ENCODE measurements at regions not wholly inside any gene's neighbourhood (a gene's known extent, or its start where the extent isn't known, plus 50 kb on each side); places are given as distances from the start of the nearest gene placed in this dataset.
"Not testable (repeated sequence)": the region's sequence is repeated elsewhere in the genome, so short reads cannot be mapped to it uniquely, and the experiment has no call there.

DNA sequence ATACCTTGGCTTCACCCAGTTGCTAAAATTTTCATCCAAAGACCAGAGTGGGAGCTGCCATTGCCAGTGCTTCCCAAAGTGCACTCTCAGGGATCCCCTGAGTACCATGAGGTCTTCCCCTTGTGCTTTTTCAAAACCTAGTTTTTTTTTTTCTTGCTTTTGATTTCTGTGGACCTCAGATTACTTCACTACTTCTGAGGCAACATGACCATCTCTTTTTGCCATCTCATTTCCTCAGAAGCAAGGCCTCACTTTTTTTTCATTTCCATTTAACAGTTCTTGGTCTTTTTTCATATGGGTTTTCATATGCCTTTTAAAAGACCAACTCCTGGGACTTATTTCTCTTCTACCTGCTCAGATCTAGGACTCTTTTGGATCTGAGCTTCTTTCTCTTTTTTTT lies 64.1 kb upstream of the MMS22L start:
- no peak for DNase-seq

DNA sequence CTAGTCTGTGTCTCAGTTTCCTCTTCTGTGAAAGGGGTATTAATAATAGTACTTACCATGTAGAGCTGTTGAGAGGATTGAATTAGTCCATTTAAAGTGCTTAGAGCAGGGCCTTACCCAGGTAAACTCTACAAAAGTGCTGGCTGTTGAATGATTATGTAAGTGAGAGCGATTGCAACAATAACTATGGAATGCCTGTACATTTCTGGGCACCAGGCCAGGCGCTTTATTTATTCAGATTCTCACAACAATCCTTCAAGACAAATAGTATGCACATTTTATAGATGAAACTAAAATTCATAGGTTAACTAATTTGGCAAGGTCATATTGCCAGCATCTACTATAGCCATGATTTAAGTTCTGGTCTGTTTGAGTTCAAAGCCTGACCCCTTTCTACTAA lies 78.3 kb upstream of the MMS22L start:
- DNase-seq: no peak

DNA sequence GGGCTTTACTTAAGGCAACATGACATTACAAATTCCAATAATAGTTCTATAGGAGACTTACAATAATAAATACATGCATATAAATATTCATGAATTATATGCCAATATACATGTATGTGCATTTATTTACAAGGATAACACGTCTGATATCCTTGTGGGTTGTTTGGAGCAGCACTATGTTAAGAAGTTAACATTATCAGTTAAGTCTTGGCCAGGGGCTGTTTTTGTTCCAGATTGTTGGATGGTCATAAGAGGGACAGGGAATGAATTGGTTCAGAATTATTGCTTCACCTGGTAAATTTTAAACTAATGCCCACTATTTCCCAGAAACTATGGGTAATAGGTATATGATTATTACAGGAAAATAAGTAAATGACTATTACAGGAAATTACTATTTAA lies 81.3 kb upstream of the MMS22L start:
- DNase-seq: no peak

DNA sequence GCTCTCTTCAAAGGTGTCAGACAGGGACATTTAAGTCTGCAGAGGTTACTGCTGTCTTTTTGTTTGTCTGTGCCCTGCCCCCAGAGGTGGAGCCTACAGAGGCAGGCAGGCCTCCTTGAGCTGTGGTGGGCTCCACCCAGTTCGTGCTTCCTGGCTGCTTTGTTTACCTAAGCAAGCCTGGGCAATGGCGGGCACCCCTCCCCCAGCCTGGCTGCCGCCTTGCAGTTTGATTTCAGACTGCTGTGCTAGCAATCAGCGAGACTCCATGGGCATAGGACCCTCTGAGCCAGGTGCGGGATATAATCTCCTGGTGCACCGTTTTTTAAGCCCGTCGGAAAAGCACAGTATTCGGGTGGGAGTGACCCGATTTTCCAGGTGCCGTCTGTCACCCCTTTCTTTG lies 99.1 kb upstream of the MMS22L start:
- DNase-seq: not testable (repeated sequence)

DNA sequence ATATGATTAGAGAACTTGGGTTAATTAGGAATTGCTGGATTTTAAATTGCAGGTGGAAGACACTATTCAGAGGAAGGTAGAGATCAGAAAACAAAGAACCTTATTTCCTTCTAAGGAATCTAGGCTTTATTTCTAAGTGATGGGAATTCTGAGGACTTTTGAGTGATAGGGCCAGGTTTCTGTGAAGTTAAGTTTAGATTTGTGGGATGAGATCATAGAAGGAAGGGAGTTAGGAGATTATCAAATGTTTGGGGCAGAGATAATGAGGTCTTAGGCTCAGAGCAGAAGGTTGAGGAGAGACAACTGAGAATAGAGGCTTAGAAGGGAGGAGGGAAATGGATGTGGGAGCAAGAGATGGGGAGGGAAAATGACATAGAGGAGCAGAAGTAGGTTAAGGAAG lies 109.7 kb upstream of the MMS22L start:
- DNase-seq: no peak

DNA sequence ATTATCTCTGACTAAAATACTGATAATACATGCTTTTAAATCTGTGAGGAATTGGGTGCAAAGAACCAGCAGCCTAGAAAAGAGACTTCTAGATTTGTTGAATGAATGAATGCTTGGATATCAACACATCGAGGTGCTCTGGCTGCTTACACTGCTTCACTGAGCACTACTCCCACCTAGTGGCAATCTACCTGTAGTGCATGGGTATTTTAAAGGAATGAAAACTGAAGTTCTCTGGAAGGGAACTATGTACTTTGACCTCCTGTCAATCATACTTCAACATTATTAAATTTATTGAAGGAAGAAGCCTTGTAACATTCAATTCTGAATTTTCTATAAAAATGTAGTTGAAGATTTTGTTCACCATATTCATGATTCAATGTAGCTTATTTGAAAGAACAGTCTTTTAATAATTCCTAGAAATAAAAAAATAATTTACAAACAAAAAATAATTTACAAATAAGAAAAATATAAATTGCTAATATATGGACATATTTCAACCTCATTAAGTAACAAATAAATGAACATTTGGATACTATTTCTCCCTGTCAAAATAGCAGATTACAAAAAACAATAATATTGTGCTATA lies 111.2 kb upstream of the MMS22L start:
- DNase-seq: peak; percentile 44

DNA sequence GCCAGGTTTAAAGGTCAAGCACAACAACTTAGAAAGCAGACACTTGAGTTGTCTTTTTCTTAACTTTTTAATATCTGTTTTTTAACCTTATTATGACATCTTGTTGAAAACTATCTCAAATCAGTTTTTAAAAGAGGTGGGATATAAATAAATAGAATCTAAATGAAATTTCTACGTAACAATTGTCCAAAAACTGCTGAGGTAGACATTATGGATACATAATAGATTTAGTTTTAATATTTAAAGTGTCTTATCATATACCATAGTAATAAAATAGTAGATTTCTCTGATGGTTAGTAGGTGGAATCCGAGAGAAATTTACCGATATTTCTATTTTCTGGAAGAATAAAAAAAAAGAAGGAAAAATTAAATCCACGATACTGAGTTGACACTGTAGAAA lies 113.9 kb upstream of the MMS22L start:
- no peak for DNase-seq

DNA sequence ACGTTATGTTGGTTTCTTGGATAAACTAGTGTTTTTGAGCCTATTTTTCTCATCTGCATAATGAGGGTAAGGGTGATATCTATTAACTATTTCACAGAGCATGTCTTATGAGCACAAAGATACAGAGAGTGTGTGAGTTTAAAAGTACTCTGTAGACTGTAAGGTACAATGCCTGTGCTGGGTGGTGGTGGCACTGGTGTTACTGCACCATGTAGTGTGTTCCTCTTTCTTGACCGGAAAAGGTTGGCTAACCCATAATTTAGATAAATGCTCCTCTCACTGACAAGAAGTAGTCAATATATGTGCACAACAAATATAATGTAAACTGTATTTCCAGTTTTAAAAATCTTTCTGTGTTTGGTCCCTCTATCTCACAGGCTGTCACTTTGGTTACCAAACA lies 116.2 kb upstream of the MMS22L start:
- DNase-seq: no peak

DNA sequence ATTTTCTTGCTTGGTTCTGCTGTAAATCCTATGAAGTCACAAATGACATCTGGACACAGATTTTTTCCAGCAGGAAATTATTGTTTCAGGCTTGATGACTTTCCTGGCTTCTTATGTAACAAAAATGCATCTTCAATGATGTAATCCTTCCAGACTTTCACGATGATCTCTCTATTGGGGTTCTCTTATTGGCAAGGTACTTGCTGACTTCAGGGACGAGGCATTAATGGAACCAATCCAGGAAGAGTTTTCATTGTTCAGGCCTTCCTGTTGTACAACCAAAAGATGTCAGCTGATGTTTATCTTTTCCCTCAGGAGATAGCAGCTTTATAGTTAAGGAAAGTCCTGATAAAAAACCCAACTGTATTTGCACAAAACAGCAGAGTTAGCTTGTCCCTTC lies 118.5 kb upstream of the MMS22L start:
- DNase-seq: no peak

DNA sequence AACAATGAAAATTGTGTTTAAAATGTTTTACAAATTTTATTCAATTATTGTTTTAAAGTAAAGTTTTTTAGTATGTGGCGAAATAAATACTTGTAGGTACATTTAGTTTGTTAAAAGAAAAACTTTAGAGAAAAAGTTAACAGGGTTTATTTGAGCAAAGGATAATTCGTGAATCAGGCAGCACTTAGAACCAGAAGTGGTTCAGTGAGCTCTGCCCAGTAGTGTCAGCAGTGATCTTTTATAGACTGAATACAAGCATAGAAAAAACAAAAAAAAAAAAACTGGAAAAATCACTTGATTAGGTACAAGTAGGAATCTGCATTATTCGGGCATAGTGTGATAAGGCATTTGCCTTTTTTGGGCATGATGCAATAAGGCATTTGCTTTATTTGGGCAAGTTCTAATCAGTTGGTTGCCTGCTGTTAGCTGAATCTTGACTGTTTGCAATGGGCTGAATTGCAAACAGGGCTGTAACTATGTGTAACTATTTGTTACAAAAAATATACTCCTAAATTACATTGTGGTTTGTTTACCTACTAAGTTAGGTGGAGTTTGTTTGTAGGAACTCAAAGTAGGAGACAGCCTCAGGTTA lies 122.9 kb upstream of the MMS22L start:
- no peak for DNase-seq

DNA sequence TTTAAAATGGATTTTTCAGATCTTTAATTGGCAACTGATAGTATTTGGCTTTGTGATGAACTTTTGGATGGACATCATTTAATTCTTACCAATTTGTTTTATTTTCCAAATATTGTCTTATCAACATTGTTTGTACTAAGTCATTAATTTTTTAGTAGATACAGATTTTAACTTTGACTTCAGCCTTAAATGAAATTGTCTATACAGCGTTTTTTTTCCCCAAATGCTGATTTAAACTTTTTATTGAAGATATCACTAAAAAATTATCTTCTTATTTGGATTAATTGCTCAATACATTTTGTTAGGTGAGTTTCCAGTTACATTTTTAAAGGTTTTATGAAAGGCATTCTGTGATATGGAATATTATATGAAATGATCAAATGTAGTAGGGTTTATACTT lies 123.6 kb upstream of the MMS22L start:
- DNase-seq: no peak

DNA sequence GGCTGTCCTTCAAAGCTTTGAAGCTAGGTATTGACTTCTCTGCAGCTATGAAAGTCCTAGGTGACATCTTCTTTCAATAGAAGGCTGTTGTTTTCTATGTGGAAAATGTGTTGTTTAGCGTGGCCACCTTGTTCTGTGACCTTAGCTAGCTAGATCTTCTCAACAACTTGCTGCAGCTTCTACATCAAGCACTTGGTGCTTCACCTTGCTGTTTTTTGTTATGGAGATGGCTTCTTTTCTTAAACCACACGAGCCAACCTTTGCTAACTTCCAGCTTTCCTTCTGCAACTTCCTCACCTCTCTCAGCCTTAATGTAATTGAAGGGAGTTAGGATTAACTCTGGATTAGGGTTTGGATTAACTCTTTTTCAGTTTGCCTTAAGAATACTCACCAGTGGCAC lies 128.6 kb upstream of the MMS22L start:
- no peak for DNase-seq

DNA sequence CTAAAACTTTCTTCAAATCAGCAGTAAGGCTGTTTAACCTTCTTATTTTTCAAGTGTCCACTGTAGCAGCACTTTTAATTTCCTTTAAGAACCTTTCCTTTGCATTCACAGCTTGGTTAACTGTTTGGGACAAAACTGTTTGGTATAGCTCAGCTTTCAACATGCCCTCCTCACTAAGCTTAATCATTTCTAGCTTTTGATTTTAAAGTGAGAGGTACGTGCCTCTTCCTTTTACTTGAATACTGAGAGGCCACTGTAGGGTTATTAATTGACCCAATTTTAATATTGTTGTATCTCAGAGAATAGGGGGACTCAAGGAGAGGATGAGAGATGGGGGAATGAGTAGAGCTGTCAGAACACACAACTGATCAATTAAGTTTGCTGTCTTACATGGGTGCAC lies 129.5 kb upstream of the MMS22L start:
- DNase-seq: no peak

DNA sequence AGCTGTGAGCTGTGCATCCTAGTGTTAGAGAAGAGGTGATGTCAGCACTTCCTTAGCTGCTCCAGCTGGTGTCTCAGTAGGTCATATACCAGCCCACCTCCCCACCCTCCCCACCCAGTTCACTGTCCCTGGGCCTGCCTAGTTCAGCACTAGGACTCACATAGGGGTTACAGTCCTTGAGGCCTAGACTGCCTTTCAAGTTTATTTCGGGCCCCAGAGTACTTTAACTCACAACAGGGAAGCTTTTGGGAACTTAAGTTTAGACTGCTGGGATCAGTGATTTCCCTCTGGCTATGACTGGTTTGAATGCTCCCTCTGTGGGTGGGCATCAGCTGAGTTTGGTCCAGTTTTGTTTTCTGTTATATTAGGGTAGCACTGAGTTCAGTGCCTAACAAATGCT lies 139.2 kb upstream of the MMS22L start:
- no peak for DNase-seq

DNA sequence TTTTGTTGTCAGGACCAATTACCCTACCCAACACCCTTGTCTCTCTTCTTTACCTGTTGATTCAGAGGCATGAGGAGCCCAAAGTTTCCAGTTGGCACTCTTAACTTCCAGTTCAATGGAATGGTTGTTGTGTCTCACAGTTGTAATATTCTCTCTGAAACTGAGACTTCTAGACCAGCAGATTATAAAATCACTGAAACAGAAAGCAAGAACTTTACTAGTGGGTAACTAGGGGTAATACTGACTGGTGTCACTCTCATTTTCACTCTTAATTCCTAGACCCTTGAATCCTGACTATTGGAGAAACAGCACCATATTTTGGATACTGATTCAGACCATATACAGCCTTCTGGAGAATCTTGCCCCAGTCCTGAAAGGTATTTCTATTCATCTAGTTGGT lies 140.2 kb upstream of the MMS22L start:
- no peak for DNase-seq

DNA sequence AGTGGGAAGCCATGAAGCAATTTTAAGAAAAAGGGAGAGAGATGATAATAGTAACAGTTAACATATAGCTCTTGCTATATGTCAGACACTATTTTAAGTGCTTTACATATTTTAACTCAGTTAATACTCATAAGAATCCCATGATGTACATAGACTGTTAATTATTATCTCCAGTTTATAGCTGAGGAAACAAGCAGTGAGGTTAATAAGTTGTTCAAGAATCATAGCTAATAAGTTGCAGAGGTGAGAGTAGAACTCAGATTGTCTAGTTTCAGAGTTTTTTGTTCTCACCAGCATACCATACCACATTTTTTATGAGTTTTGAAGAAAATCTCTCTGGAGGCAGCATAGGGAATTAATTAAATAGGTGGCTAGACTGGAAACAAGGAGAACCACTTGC lies 144.6 kb upstream of the MMS22L start:
- DNase-seq: no peak

DNA sequence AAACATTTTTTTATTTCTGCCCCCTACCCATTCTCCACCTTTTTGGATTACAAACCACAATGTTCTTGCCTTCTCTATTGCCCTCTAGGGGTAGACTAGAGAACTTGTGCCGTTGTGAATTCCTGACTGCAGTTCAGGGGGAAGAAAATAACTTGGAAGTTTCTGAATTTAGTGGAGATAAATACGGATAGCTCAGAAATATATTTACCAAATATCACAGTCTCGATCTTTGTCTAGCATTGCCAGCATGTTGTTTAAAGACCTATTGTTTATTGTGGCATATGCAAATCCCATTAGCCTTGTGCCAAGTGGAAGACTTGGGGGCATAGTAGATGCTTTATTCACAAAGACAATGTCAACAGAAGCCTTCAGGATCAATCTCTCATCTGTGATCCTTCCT lies 154.1 kb upstream of the MMS22L start:
- DNase-seq: no peak

DNA sequence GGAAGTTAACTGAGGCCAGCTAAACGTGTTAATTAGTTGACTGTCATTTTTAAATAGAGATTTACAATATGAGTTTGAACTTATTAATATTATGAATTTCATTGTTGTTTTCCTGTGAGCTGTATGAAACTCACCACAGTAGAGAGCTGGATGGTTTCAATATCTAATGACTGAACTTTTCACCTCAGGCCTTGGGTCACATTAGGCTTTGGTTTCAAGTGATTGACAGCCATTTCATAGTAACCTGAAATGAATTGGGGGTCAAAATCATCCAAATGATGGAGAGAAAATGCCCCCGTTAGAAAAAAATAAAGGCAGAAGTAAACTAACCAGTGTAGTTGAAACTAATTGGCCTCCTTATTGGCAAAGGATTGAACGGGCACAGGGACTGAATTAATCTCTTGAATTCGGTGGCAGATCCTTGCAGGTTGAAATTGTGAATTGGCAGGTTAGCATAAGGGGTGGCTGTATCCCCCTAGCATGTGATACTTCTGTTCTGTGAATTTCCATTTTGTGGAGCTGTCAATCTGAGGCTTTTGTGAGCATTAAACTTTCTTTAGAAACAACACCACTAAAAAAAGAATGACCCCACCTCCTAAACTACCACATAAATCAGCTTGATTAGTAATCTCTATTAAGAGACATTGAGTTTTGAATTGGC lies 155.1 kb upstream of the MMS22L start:
- DNase-seq: no peak

DNA sequence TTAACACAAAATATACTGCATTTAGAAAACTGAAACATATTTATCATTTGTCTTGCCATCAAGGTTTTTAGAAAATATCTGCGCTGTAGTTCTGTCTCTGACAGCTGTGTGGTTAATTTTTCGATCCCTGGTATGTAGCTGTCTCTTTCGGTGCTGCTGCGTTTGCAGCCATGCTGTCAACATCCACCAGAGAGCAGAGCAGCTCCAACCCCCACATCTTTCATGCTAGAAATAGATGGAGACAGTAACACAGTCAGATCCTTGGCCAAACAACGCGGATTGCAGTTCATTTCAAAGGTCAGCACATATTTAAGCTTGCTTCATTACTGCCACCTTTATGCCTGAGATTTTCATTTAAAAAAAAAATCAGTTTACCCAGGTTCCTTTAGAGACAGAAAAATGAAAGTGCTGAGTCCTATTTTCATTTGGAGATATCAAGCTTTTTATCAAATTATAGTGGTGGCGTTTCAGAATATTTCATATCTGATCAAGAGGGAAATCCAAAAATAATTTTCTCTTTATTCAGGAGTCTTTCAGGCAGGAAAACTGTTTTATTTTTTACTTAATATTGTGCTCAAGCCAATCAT lies 157.7 kb upstream of the MMS22L start:
- DNase-seq: no peak

DNA sequence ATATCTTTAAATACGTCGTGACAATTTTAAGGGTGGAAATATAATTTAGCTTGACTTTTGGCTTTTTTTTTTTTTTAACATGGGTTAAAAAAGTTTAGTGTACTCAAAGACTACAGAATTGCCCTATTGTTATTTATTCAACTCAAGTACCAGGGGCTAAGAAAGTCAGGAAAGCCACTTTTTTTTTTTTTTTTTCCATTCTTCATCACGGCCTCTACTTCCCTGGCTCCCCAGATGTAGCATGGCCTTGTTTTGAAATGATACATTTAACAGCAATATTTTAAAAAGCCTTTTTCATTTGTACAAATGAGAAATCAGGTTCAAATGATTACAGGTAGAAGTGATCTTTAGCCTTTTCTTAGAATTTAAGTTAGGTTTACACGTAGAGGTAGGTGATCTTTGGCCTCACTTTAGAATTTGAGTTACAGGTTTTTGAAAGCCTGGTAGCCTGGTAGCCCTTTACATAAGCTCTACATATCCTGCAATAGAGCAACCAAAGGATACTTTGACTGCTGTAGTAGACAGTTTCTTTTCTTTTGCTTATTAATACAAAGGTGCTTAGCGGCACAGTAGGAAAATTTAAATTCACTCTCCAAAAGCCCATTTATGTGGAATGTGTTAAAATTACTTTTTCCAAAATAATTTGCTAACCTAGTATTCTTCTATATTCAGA lies 160.5 kb upstream of the MMS22L start:
- no peak for DNase-seq

DNA sequence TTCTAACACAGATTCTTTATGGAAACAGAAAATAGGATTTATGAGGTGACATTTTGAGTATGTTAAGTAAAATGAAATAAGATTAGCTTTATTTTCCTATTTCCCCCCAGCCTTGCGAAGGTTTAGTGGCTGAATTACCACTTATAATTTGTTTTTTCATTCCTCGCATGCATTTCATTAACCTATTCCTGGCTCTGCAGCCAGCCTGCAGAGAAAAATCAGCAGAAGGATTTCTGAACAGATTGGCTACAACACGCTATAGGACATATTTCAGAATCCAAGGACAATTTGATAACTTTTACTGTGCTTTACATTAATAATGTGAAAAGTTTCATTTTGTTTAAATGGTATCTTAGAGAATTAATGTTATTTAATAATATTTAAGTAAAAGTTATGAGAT lies 162.4 kb upstream of the MMS22L start:
- DNase-seq: no peak

DNA sequence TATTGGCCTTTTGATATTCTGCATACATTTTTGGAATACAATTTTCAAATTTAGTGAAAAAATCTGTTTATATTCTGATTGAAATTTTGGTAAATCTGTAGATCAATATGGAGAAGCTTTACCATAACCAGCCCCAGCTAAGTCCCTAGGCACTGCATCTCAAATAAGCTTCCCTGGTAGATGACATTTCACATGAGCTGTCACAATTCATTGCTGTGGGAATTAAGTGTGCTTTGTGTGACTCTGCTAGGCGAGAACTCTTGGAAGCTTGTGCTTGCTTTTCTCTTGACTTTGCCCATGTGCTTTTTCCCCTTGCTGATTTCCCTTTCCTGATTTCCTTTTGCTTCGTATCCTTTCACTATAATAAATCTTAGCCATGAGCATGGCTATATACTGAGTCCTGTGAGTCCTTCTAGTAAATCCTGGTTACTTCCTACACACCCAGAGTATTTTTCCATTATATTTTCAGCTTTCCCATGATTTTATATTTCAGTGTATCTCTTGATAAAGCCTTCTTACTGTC lies 166.5 kb upstream of the MMS22L start:
- DNase-seq: no peak

DNA sequence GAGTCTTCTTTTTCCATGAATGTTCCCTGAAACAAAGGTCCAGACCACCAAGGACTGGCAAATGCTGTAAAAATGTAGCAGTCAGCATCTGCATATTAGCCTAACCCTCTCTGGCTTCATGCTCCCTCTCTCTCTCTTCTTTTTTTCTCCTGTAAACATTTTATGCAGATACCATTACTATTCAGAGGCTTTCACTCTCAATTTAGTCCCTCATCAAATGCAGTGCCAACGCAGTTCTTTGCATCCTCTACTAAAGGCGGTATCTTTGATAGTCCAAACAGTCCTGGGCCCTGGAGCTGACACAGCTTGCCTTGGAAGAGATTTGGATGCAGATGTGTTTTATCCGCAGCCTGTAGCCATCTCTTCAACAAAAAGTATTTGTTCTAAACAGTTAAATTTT lies 167.1 kb upstream of the MMS22L start:
- DNase-seq: no peak

DNA sequence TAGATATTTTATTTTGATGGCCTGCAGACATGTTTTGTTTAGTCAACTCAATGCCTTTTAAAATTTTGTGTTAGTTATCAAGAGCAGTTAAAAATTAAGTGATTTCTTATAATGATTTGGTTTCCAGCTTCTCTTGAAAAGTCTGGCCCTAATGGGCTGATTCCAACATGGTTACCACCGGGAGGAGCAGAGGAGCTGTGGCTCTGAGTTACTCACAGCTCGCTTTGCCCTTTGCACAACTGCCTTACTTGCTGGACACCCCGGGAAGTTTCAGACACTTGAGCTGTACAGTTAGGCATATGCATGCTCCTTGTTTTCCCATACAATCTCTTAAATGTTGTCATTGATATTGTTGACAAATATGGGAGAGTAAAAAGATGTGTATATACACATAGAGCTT lies 173.1 kb upstream of the MMS22L start:
- no peak for DNase-seq
